Lower leg skin (tissue), 3 donors: ENCODE measurements at regions not wholly inside any gene's neighbourhood (a gene's known extent, or its start where the extent isn't known, plus 50 kb on each side); places are given as distances from the start of the nearest gene placed in this dataset.

Source experiments
- POLR2A ChIP-seq, 2 donors: fragments of 450-650 bp; IDR thresholded peaks; one replicate each; pipeline ENCODE4 v1.6.1; 2016 to 2017; ENCODE audit warnings: antibody characterized with exemption in 2 of 2, mild to moderate bottlenecking in 1 of 2, moderate library complexity in 1 of 2
- TF ChIP-seq, protein P1 (sequence below), 3 donors: fragments of 450-650 bp; IDR thresholded peaks; one replicate each; pipeline ENCODE4 v1.5.1; 2016; ENCODE audit warnings: antibody characterized with exemption in 3 of 3, mild to moderate bottlenecking in 3 of 3, moderate library complexity in 2 of 3

DNA sequence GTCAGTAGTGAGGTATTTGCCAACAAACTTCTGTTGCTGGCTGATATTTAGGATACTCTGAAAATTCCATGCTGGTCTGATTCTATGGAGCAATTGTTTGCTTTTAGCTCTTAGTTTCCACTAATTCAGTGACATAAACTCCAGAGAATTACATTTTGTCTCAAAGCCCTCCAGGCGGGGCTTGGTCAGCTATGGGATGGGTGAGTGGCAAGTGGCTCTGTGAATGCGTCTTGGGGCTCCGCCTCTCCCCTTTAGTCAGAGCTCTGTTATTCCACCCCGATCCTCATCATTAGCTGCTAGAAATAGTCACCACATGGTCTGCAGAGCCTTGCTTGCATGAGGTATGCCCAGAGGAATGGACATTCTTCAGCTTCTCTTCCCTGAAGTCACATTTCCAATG lies 540.6 kb downstream of the QKI start:
- TF ChIP-seq, protein P1, sequence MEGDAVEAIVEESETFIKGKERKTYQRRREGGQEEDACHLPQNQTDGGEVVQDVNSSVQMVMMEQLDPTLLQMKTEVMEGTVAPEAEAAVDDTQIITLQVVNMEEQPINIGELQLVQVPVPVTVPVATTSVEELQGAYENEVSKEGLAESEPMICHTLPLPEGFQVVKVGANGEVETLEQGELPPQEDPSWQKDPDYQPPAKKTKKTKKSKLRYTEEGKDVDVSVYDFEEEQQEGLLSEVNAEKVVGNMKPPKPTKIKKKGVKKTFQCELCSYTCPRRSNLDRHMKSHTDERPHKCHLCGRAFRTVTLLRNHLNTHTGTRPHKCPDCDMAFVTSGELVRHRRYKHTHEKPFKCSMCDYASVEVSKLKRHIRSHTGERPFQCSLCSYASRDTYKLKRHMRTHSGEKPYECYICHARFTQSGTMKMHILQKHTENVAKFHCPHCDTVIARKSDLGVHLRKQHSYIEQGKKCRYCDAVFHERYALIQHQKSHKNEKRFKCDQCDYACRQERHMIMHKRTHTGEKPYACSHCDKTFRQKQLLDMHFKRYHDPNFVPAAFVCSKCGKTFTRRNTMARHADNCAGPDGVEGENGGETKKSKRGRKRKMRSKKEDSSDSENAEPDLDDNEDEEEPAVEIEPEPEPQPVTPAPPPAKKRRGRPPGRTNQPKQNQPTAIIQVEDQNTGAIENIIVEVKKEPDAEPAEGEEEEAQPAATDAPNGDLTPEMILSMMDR (IDR thresholded peaks at IDR 0.05) = no peak
- TF ChIP-seq POLR2A (IDR thresholded peaks at IDR 0.05) = no peak
